ENCODE measurements at regions not wholly inside any gene's neighbourhood (a gene's known extent, or its start where the extent isn't known, plus 50 kb on each side); places are given as distances from the start of the nearest gene placed in this dataset.

DNA sequence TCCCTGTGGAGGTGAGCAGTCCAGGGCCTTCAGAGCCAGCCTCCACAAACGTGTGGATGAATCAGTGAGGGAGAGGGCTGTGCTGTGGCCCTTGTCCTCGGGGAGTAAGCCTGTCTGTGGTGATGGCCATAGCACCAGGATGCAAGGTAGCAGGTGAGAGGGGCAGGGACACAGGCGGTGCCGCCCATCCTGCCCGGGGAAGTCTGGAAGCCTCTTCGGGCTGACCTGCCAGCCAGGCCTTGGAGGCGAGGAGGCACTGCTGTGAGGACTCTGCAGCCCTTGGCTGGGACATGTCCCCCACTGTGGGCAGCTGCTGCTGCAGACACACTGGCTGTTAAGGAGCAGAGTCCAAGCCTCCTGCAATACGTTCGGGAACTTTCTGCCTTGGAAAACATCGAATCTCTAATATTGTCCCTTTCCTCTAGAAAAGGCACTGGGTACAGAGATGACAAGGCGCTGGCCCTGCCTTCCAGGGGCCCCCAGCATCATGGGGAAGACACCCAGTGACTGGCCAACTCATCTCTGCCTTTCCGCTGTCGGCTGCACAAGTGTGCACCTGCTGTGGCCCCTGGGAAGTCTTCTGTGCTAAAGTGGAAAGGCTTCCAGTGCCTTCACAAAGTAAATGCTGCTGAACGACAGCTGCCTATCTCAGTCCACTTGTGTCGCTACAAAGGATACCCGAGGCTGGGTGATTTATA lies 101.4 kb downstream of the ADRA2C start:
- TF ChIP-seq, protein P1, sequence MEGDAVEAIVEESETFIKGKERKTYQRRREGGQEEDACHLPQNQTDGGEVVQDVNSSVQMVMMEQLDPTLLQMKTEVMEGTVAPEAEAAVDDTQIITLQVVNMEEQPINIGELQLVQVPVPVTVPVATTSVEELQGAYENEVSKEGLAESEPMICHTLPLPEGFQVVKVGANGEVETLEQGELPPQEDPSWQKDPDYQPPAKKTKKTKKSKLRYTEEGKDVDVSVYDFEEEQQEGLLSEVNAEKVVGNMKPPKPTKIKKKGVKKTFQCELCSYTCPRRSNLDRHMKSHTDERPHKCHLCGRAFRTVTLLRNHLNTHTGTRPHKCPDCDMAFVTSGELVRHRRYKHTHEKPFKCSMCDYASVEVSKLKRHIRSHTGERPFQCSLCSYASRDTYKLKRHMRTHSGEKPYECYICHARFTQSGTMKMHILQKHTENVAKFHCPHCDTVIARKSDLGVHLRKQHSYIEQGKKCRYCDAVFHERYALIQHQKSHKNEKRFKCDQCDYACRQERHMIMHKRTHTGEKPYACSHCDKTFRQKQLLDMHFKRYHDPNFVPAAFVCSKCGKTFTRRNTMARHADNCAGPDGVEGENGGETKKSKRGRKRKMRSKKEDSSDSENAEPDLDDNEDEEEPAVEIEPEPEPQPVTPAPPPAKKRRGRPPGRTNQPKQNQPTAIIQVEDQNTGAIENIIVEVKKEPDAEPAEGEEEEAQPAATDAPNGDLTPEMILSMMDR (IDR thresholded peaks at IDR 0.05) = no peak
- TF ChIP-seq ZFX (IDR thresholded peaks at IDR 0.05; ENCODE audit: borderline replicate concordance) = no peak

Measured in 22Rv1 (cell line).